Adrenal gland (tissue), 5 donors: ENCODE measurements at regions not wholly inside any gene's neighbourhood (a gene's known extent, or its start where the extent isn't known, plus 50 kb on each side); places are given as distances from the start of the nearest gene placed in this dataset.
"Not testable (repeated sequence)": the region's sequence is repeated elsewhere in the genome, so short reads cannot be mapped to it uniquely, and the experiment has no call there.

Experiments
- POLR2A ChIP-seq, 2 donors: fragments of 450-650 bp; IDR thresholded peaks; one replicate each; pipeline ENCODE4 v1.6.1; 2017; ENCODE audit warnings: antibody characterized with exemption in 2 of 2, mild to moderate bottlenecking in 2 of 2, moderate library complexity in 1 of 2
- TF ChIP-seq, protein P1 (sequence below), 6 experiments: fragments of 450-650 bp in 4 of 6; fragments of 200-600 bp in 2 of 6; sonication (generic) in 1 of 6; IDR thresholded peaks; 1 replicate in 5 of 6; 2 replicates in 1 of 6; pipeline versions ENCODE4 v1.5.1 to v1.8.0; 2016 to 2021; ENCODE audit warnings: antibody characterized with exemption in 6 of 6, mild to moderate bottlenecking in 2 of 6, moderate library complexity in 1 of 6
- donor health status: DM: no; HTN: no; CAD: no.

DNA sequence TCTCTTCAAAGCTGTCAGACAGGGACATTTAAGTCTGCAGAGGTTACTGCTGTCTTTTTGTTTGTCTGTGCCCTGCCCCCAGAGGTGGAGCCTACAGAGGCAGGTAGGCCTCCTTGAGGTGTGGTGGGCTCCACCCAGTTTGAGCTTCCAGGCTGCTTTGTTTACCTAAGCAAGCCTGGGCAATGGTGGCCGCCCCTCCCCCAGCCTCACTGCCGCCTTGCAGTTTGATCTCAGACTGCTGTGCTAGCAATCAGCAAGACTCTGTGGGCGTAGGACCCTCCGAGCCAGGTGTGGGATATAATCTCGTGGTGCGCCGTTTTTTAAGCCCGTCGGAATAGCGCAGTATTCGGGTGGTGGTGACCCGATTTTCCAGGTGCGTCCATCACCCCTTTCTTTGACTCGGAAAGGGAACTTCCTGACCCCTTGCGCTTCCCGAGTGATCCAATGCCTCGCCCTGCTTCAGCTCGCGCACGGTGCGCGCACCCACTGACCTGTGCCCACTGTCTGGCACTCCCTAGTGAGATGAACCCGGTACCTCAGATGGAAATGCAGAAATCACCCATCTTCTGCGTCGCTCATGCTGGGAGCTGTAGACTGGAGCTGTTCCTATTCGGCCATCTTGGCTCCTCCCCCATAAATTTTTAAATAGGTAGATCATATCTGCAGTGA, 785.1 kb downstream of the TDRD15 start:
- TF ChIP-seq, protein P1, sequence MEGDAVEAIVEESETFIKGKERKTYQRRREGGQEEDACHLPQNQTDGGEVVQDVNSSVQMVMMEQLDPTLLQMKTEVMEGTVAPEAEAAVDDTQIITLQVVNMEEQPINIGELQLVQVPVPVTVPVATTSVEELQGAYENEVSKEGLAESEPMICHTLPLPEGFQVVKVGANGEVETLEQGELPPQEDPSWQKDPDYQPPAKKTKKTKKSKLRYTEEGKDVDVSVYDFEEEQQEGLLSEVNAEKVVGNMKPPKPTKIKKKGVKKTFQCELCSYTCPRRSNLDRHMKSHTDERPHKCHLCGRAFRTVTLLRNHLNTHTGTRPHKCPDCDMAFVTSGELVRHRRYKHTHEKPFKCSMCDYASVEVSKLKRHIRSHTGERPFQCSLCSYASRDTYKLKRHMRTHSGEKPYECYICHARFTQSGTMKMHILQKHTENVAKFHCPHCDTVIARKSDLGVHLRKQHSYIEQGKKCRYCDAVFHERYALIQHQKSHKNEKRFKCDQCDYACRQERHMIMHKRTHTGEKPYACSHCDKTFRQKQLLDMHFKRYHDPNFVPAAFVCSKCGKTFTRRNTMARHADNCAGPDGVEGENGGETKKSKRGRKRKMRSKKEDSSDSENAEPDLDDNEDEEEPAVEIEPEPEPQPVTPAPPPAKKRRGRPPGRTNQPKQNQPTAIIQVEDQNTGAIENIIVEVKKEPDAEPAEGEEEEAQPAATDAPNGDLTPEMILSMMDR (IDR thresholded peaks at IDR 0.05), result not testable (repeated sequence)
- TF ChIP-seq POLR2A (IDR thresholded peaks at IDR 0.05), result not testable (repeated sequence)
